GM12892 (cell line): ENCODE measurements at regions not wholly inside any gene's neighbourhood (a gene's known extent, or its start where the extent isn't known, plus 50 kb on each side); places are given as distances from the start of the nearest gene placed in this dataset.

ENCODE experiments used
- POLR2A ChIP-seq: IDR thresholded peaks from 2 replicates; pipeline ENCODE4 v1.6.1; 2011; ENCODE audit warnings: low read depth, low read length, control low read depth
- POLR2AphosphoS5 ChIP-seq: IDR thresholded peaks from 2 replicates; pipeline ENCODE4 v1.6.1; 2011; ENCODE audit warnings: low read depth, low read length, control low read depth
- TAF1 ChIP-seq: IDR thresholded peaks from 2 replicates; pipeline ENCODE4 v1.6.1; 2011; ENCODE audit warnings: low read depth, mild to moderate bottlenecking, control low read depth, low read length, borderline replicate concordance

DNA sequence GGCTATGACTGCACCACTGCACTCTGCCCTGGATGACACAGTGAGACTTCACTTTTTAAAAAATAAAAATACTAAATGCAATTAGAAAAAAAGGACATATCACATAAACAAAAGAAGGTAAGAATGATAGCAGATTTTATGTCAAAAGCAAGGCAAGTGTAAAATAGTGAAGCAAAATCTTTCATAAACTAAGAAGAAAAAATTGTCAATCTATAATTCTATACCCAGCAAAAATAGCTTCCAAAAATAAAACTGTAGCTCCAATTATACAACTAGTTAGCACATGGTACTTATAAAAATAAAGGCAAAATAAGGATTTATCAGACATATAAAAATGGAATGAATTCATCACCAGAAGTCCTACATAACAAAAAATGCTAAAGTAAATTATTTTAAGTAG is 85.4 kb upstream of the SVIL start:
- TF ChIP-seq POLR2AphosphoS5 (no peak), POLR2A (no peak), TAF1 (no peak)
